IMR-90 (cell line): ENCODE measurements at regions not wholly inside any gene's neighbourhood (a gene's known extent, or its start where the extent isn't known, plus 50 kb on each side); places are given as distances from the start of the nearest gene placed in this dataset.

Experiments used
- CEBPB ChIP-seq: IDR thresholded peaks from 2 replicates; pipeline ENCODE4 v1.6.1; 2012; ENCODE audit warnings: low read depth, low read length, improper control_type of control experiment
- NFE2L2 ChIP-seq: fragments of 150-350 bp; IDR thresholded peaks from 2 replicates; pipeline ENCODE4 v1.6.1; 2016; ENCODE audit warnings: low read depth, mild to moderate bottlenecking, low read length
- POLR2A ChIP-seq: IDR thresholded peaks from 2 replicates; pipeline ENCODE4 v1.6.1; 2012; ENCODE audit warnings: mild to moderate bottlenecking, low read depth, low read length
- RAD21 ChIP-seq: IDR thresholded peaks from 2 replicates; pipeline ENCODE4 v1.6.1; 2012; ENCODE audit warnings: low read length, improper control_type of control experiment
- RCOR1 ChIP-seq: IDR thresholded peaks from 2 replicates; pipeline ENCODE4 v1.6.1; 2012; ENCODE audit warnings: mild to moderate bottlenecking, low read length, improper control_type of control experiment; ENCODE audit not compliant: insufficient replicate concordance
- RFX5 ChIP-seq: IDR thresholded peaks from 2 replicates; pipeline ENCODE4 v1.8.0; 2012; ENCODE audit warnings: low read depth, mild to moderate bottlenecking, low read length, moderate library complexity
- TF ChIP-seq, protein P1 (sequence below): conservative IDR thresholded peaks from 2 replicates; pipeline ENCODE4 v1.5.1; 2012; ENCODE audit warnings: mild to moderate bottlenecking, low read depth, low read length, improper control_type of control experiment
- TF ChIP-seq, protein P2 (sequence below): fragments of 150-350 bp; IDR thresholded peaks from 2 replicates; pipeline ENCODE4 v1.6.1; 2016; ENCODE audit warnings: low read depth, mild to moderate bottlenecking, low read length, moderate library complexity, borderline replicate concordance

DNA sequence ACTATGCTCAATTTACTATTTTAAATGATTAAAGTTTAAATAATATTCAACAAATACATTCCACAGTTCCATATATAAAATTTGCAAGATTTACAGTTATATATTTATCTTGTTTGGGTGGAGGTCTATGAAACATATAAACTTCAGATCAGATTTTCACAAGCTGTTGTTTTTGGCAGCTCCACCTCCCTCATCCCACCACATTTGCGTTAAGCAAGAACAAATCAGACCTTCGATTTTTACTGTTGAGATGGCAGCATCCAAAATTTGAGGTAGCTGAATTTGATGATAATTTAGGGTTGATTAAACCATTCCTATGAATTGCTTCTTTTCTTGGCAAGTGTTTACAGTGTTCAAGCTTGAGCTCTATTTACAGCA lies 986.4 kb downstream of the REEP3 start:
- TF ChIP-seq RAD21 (no peak), CEBPB (no peak), POLR2A (no peak), RCOR1 (no peak), RFX5 (no peak), NFE2L2 (no peak)
- TF ChIP-seq, protein P1, sequence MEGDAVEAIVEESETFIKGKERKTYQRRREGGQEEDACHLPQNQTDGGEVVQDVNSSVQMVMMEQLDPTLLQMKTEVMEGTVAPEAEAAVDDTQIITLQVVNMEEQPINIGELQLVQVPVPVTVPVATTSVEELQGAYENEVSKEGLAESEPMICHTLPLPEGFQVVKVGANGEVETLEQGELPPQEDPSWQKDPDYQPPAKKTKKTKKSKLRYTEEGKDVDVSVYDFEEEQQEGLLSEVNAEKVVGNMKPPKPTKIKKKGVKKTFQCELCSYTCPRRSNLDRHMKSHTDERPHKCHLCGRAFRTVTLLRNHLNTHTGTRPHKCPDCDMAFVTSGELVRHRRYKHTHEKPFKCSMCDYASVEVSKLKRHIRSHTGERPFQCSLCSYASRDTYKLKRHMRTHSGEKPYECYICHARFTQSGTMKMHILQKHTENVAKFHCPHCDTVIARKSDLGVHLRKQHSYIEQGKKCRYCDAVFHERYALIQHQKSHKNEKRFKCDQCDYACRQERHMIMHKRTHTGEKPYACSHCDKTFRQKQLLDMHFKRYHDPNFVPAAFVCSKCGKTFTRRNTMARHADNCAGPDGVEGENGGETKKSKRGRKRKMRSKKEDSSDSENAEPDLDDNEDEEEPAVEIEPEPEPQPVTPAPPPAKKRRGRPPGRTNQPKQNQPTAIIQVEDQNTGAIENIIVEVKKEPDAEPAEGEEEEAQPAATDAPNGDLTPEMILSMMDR, result no peak
- TF ChIP-seq, protein P2, sequence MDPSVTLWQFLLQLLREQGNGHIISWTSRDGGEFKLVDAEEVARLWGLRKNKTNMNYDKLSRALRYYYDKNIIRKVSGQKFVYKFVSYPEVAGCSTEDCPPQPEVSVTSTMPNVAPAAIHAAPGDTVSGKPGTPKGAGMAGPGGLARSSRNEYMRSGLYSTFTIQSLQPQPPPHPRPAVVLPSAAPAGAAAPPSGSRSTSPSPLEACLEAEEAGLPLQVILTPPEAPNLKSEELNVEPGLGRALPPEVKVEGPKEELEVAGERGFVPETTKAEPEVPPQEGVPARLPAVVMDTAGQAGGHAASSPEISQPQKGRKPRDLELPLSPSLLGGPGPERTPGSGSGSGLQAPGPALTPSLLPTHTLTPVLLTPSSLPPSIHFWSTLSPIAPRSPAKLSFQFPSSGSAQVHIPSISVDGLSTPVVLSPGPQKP, result no peak
